ENCODE measurements at regions not wholly inside any gene's neighbourhood (a gene's known extent, or its start where the extent isn't known, plus 50 kb on each side); places are given as distances from the start of the nearest gene placed in this dataset.

GRCh38 chr5:120365656-120366446, 98.2 kb upstream of the PRR16 start:
- DNase-seq: no peak

- no peak for DNase-seq
Measured at GRCh38 chr5:120367896-120368634, 96.0 kb upstream of the PRR16 start.

GRCh38 chr5:120368923-120369715, 95.0 kb upstream of the PRR16 start:
- no peak for DNase-seq

GRCh38 chr5:120372899-120373298, 91.2 kb upstream of the PRR16 start:
- no peak for DNase-seq

- no peak for DNase-seq
Measured at GRCh38 chr5:120375248-120375647, 88.9 kb upstream of the PRR16 start.

- no peak for DNase-seq
Measured at GRCh38 chr5:120380644-120381043, 83.5 kb upstream of the PRR16 start.

- DNase-seq: no peak
Measured at GRCh38 chr5:120382833-120383232, 81.3 kb upstream of the PRR16 start.

GRCh38 chr5:120386981-120387380, 77.1 kb upstream of the PRR16 start:
- no peak for DNase-seq

GRCh38 chr5:120388016-120388781, 75.9 kb upstream of the PRR16 start:
- peak in 1 of 2 donors; percentile 3 for DNase-seq

- no peak for DNase-seq
Measured at GRCh38 chr5:120394259-120394658, 69.8 kb upstream of the PRR16 start.

- DNase-seq: no peak
Measured at GRCh38 chr5:120396186-120396585, 67.9 kb upstream of the PRR16 start.

- DNase-seq: no peak
Measured at GRCh38 chr5:120400356-120400755, 63.7 kb upstream of the PRR16 start.

- DNase-seq: no peak
Measured at GRCh38 chr5:120402606-120403005, 61.5 kb upstream of the PRR16 start.

GRCh38 chr5:120405286-120405864, 58.7 kb upstream of the PRR16 start:
- DNase-seq: no peak

GRCh38 chr5:120405923-120406322, 58.2 kb upstream of the PRR16 start:
- no peak for DNase-seq

GRCh38 chr5:120413686-120414085, 50.4 kb upstream of the PRR16 start:
- DNase-seq: no peak
